HEK293 (cell line): ENCODE measurements at regions not wholly inside any gene's neighbourhood (a gene's known extent, or its start where the extent isn't known, plus 50 kb on each side); places are given as distances from the start of the nearest gene placed in this dataset.

Source experiments
- BCL11A ChIP-seq: fragments of 450-650 bp; formaldehyde crosslinking; IDR thresholded peaks from 2 replicates; pipeline ENCODE4 v1.5.1; 2016; ENCODE audit warnings: low read depth, missing biosample characterization, missing genetic modification characterization
- CTCF ChIP-seq: fragments of 450-650 bp; formaldehyde crosslinking; IDR thresholded peaks from 2 replicates; pipeline ENCODE4 v1.5.1; 2016; ENCODE audit warnings: missing biosample characterization, missing genetic modification characterization
- ZBTB17 ChIP-seq: fragments of 450-650 bp; formaldehyde crosslinking; IDR thresholded peaks from 2 replicates; pipeline ENCODE4 v1.5.1; 2016; ENCODE audit warnings: missing biosample characterization, missing genetic modification characterization
- ZBTB20 ChIP-seq: fragments of 450-650 bp; formaldehyde crosslinking; IDR thresholded peaks from 2 replicates; pipeline ENCODE4 v1.5.1; 2016; ENCODE audit warnings: missing biosample characterization, missing genetic modification characterization
- ZBTB8A ChIP-seq: fragments of 450-650 bp; formaldehyde crosslinking; IDR thresholded peaks from 2 replicates; pipeline ENCODE4 v1.5.1; 2016; ENCODE audit warnings: missing biosample characterization, missing genetic modification characterization
- ZNF239 ChIP-seq: fragments of 450-650 bp; formaldehyde crosslinking; IDR thresholded peaks from 2 replicates; pipeline ENCODE4 v1.5.1; 2016; ENCODE audit warnings: missing biosample characterization, missing genetic modification characterization
- ZNF391 ChIP-seq: fragments of 450-650 bp; formaldehyde crosslinking; IDR thresholded peaks from 2 replicates; pipeline ENCODE4 v1.5.1; 2016; ENCODE audit warnings: low read depth, missing biosample characterization, missing genetic modification characterization, borderline replicate concordance
- ZNF510 ChIP-seq: fragments of 450-650 bp; formaldehyde crosslinking; IDR thresholded peaks from 2 replicates; pipeline ENCODE4 v1.5.1; 2018; ENCODE audit warnings: mild to moderate bottlenecking, missing genetic modification characterization, missing biosample characterization; ENCODE audit not compliant: insufficient replicate concordance
- ZNF777 ChIP-seq: fragments of 450-650 bp; formaldehyde crosslinking; IDR thresholded peaks from 2 replicates; pipeline ENCODE4 v1.5.1; 2017; ENCODE audit warnings: missing biosample characterization, missing genetic modification characterization, borderline replicate concordance
- TF ChIP-seq, protein P1 (sequence below): sonication (generic); formaldehyde crosslinking; IDR thresholded peaks from 2 replicates; pipeline ENCODE4 v1.8.1; 2022; ENCODE audit warnings: mild to moderate bottlenecking, moderate library complexity, missing genetic modification reagents
- TF ChIP-seq, protein P2 (sequence below): fragments of 450-650 bp; formaldehyde crosslinking; IDR thresholded peaks from 2 replicates; pipeline ENCODE4 v1.5.1; 2016; ENCODE audit warnings: missing biosample characterization, missing genetic modification characterization
- TF ChIP-seq, protein P3 (sequence below): fragments of 450-650 bp; formaldehyde crosslinking; IDR thresholded peaks from 2 replicates; pipeline ENCODE4 v1.5.1; 2016; ENCODE audit warnings: missing biosample characterization, missing genetic modification characterization, low read depth
- TF ChIP-seq, protein P4 (sequence below): fragments of 450-650 bp; formaldehyde crosslinking; IDR thresholded peaks from 2 replicates; pipeline ENCODE4 v1.5.1; 2017; ENCODE audit warnings: missing biosample characterization, missing genetic modification characterization

DNA sequence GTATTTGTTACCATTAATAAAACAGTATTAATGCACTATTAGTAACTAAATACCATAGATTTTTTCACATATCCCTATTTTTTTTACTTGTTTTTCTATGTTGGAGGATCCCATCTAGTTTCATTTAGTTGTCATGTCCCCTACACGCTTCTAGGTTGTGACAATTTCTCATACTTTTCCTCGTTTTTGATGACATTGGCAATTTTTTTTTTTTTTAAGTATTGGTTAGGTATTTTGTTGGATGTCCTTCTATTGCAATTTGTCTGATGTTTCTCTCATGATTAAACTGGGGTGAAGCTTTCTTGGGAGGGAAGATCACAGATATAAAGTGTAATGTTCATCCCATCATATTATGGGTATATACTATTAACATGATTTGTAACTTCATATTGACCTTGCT, 409.1 kb upstream of the CNTN6 start:
- TF ChIP-seq, protein P1, sequence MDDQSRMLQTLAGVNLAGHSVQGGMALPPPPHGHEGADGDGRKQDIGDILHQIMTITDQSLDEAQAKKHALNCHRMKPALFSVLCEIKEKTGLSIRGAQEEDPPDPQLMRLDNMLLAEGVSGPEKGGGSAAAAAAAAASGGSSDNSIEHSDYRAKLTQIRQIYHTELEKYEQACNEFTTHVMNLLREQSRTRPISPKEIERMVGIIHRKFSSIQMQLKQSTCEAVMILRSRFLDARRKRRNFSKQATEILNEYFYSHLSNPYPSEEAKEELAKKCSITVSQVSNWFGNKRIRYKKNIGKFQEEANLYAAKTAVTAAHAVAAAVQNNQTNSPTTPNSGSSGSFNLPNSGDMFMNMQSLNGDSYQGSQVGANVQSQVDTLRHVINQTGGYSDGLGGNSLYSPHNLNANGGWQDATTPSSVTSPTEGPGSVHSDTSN = no peak
- TF ChIP-seq ZNF510 (no peak), ZBTB20 (tag by site-specific recombination) (no peak), BCL11A (tag by site-specific recombination) (no peak), ZNF391 (tag by site-specific recombination) (no peak), ZBTB17 (no peak), CTCF (no peak), ZBTB8A (tag by site-specific recombination) (no peak), ZNF239 (tag by site-specific recombination) (no peak), ZNF777 (tag by site-specific recombination) (no peak)
- TF ChIP-seq, protein P2, sequence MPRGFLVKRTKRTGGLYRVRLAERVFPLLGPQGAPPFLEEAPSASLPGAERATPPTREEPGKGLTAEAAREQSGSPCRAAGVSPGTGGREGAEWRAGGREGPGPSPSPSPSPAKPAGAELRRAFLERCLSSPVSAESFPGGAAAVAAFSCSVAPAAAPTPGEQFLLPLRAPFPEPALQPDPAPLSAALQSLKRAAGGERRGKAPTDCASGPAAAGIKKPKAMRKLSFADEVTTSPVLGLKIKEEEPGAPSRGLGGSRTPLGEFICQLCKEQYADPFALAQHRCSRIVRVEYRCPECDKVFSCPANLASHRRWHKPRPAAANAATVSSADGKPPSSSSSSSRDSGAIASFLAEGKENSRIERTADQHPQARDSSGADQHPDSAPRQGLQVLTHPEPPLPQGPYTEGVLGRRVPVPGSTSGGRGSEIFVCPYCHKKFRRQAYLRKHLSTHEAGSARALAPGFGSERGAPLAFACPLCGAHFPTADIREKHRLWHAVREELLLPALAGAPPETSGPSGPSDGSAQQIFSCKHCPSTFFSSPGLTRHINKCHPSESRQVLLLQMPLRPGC (tag by site-specific recombination) = no peak
- TF ChIP-seq, protein P3, sequence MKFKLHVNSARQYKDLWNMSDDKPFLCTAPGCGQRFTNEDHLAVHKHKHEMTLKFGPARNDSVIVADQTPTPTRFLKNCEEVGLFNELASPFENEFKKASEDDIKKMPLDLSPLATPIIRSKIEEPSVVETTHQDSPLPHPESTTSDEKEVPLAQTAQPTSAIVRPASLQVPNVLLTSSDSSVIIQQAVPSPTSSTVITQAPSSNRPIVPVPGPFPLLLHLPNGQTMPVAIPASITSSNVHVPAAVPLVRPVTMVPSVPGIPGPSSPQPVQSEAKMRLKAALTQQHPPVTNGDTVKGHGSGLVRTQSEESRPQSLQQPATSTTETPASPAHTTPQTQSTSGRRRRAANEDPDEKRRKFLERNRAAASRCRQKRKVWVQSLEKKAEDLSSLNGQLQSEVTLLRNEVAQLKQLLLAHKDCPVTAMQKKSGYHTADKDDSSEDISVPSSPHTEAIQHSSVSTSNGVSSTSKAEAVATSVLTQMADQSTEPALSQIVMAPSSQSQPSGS (tag by site-specific recombination) = no peak
- TF ChIP-seq, protein P4, sequence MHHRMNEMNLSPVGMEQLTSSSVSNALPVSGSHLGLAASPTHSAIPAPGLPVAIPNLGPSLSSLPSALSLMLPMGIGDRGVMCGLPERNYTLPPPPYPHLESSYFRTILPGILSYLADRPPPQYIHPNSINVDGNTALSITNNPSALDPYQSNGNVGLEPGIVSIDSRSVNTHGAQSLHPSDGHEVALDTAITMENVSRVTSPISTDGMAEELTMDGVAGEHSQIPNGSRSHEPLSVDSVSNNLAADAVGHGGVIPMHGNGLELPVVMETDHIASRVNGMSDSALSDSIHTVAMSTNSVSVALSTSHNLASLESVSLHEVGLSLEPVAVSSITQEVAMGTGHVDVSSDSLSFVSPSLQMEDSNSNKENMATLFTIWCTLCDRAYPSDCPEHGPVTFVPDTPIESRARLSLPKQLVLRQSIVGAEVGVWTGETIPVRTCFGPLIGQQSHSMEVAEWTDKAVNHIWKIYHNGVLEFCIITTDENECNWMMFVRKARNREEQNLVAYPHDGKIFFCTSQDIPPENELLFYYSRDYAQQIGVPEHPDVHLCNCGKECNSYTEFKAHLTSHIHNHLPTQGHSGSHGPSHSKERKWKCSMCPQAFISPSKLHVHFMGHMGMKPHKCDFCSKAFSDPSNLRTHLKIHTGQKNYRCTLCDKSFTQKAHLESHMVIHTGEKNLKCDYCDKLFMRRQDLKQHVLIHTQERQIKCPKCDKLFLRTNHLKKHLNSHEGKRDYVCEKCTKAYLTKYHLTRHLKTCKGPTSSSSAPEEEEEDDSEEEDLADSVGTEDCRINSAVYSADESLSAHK (tag by site-specific recombination) = no peak
